Adrenal gland (tissue), 5 donors: ENCODE measurements at regions not wholly inside any gene's neighbourhood (a gene's known extent, or its start where the extent isn't known, plus 50 kb on each side); places are given as distances from the start of the nearest gene placed in this dataset.

Experiments
- POLR2A ChIP-seq, 2 donors: fragments of 450-650 bp; IDR thresholded peaks; one replicate each; pipeline ENCODE4 v1.6.1; 2017; ENCODE audit warnings: antibody characterized with exemption in 2 of 2, mild to moderate bottlenecking in 2 of 2, moderate library complexity in 1 of 2
- TF ChIP-seq, protein P1 (sequence below), 6 experiments: fragments of 450-650 bp in 4 of 6; fragments of 200-600 bp in 2 of 6; sonication (generic) in 1 of 6; IDR thresholded peaks; 1 replicate in 5 of 6; 2 replicates in 1 of 6; pipeline versions ENCODE4 v1.5.1 to v1.8.0; 2016 to 2021; ENCODE audit warnings: antibody characterized with exemption in 6 of 6, mild to moderate bottlenecking in 2 of 6, moderate library complexity in 1 of 6
- donor health status: DM: no; HTN: no; CAD: no.

- TF ChIP-seq, protein P1, sequence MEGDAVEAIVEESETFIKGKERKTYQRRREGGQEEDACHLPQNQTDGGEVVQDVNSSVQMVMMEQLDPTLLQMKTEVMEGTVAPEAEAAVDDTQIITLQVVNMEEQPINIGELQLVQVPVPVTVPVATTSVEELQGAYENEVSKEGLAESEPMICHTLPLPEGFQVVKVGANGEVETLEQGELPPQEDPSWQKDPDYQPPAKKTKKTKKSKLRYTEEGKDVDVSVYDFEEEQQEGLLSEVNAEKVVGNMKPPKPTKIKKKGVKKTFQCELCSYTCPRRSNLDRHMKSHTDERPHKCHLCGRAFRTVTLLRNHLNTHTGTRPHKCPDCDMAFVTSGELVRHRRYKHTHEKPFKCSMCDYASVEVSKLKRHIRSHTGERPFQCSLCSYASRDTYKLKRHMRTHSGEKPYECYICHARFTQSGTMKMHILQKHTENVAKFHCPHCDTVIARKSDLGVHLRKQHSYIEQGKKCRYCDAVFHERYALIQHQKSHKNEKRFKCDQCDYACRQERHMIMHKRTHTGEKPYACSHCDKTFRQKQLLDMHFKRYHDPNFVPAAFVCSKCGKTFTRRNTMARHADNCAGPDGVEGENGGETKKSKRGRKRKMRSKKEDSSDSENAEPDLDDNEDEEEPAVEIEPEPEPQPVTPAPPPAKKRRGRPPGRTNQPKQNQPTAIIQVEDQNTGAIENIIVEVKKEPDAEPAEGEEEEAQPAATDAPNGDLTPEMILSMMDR (IDR thresholded peaks at IDR 0.05) = no peak
- no peak for TF ChIP-seq POLR2A (IDR thresholded peaks at IDR 0.05)
Observed at GRCh38 chr7:33678569-33679335, 226.6 kb upstream of the BMPER start.
